Activated B cell treated with CpG ODN at 0.5 μM for 24 hours (primary cell): ENCODE measurements at regions not wholly inside any gene's neighbourhood (a gene's known extent, or its start where the extent isn't known, plus 50 kb on each side); places are given as distances from the start of the nearest gene placed in this dataset.
"Not testable (repeated sequence)": the region's sequence is repeated elsewhere in the genome, so short reads cannot be mapped to it uniquely, and the experiment has no call there.

ENCODE experiments used
- ATAC-seq: fragments of 200-7000 bp; cut with Tn5 transposase; one replicate; pipeline ENCODE4 v1.10.0; 2021; ENCODE audit warnings: low read depth, mild to moderate bottlenecking, moderate library complexity
- CTCF ChIA-PET: fragments of 350-600 bp; sonication (Branson Sonifier 250); formaldehyde crosslinking; loops from one replicate; lab custom pipeline; 2021; ENCODE audit warnings: antibody characterized with exemption; lab: Charles Lee
- POLR2A ChIA-PET: fragments of 350-600 bp; sonication (Branson Sonifier 250); formaldehyde crosslinking; loops from one replicate; lab custom pipeline; 2021; ENCODE audit warnings: antibody characterized with exemption; lab: Charles Lee
- DNase-seq: peaks from one replicate; pipeline ENCODE4 v3.0.0; 2022
- H3K27ac Mint-ChIP-seq: one replicate; pipeline ENCODE4 v1.8.0; 2020; ENCODE audit warnings: mixed read lengths
- H3K27me3 Mint-ChIP-seq: one replicate; pipeline ENCODE4 v1.8.0; 2021; ENCODE audit warnings: mixed read lengths
- H3K36me3 Mint-ChIP-seq: one replicate; pipeline ENCODE4 v1.8.0; 2021; ENCODE audit warnings: low read depth, mixed read lengths
- H3K4me1 Mint-ChIP-seq: one replicate; pipeline ENCODE4 v1.8.0; 2021; ENCODE audit warnings: mixed read lengths
- H3K4me3 Mint-ChIP-seq: one replicate; pipeline ENCODE4 v1.8.0; 2020; ENCODE audit warnings: mild to moderate bottlenecking, mixed read lengths
- H3K9me3 Mint-ChIP-seq: one replicate; pipeline ENCODE4 v1.8.0; 2020; ENCODE audit warnings: mixed read lengths
- intact Hi-C: fragments of 100-400 bp; cut with micrococcal nuclease; formaldehyde crosslinking; loops from one replicate; pipeline ENCODE4 v1.15.1; 2024
- TF ChIP-seq, protein P1 (sequence below): fragments of 200-600 bp; IDR thresholded peaks from one replicate; pipeline ENCODE4 v1.8.0; 2022; ENCODE audit warnings: antibody characterized with exemption, mild to moderate bottlenecking

DNA sequence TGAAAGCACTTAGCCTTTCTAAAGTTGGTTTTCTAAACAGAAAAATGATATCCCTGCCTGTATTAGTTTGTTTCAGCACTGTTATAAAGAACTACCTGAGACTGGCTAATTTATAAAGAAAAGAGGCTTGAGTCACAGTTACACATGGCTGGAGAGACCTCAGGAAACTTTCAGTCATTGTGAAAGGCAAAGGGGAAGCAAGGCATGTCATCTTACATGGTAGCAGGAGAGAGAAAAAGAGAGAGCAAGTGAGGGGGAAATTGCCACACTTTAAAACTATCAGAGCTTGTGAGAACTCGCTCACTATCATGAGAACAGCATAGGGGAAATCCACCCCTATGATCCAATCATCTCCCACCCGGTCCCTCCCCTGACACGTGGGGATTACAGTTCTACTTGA lies 64.9 kb downstream of the FAM170A start:
- intact Hi-C loops, result no loop called here
- CTCF ChIA-PET, result no interaction called here

DNA sequence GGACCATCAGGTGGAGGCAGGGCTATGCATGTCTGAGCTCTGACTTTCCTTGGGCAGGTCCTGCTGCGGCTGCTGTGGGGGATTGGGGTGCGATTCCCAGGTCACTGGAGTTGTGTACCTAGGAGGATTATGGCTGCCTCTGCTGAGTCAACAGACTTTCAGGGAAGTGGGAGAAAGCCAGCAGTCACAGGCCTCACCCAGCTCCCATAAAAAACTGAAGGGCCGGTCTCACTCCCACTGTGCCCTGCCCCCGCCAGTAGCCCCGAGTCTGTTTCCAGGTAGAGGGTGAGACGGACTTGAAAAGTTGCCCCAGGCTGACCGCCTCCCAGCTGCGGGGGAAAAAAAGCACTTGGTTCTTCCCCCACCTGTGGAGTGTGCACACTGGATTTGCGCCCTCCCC lies 76.7 kb downstream of the FAM170A start:
- CTCF ChIA-PET, result no interaction called here
- H3K4me1 Mint-ChIP-seq, result no peaks in the 10 kb centered on the region
- intact Hi-C loops, result no loop called here
- H3K4me3 Mint-ChIP-seq, result no peak overlapping the region
- TF ChIP-seq, protein P1, sequence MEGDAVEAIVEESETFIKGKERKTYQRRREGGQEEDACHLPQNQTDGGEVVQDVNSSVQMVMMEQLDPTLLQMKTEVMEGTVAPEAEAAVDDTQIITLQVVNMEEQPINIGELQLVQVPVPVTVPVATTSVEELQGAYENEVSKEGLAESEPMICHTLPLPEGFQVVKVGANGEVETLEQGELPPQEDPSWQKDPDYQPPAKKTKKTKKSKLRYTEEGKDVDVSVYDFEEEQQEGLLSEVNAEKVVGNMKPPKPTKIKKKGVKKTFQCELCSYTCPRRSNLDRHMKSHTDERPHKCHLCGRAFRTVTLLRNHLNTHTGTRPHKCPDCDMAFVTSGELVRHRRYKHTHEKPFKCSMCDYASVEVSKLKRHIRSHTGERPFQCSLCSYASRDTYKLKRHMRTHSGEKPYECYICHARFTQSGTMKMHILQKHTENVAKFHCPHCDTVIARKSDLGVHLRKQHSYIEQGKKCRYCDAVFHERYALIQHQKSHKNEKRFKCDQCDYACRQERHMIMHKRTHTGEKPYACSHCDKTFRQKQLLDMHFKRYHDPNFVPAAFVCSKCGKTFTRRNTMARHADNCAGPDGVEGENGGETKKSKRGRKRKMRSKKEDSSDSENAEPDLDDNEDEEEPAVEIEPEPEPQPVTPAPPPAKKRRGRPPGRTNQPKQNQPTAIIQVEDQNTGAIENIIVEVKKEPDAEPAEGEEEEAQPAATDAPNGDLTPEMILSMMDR, result no peak
- H3K27ac Mint-ChIP-seq, result no peak overlapping the region
- no peak for ATAC-seq
- POLR2A ChIA-PET, result no interaction called here
- H3K9me3 Mint-ChIP-seq, result peaks cover 2% of the 10 kb centered on the region
- peaks cover 20% of the 10 kb centered on the region for H3K27me3 Mint-ChIP-seq
- no peak for DNase-seq
- no peaks in the 10 kb centered on the region for H3K36me3 Mint-ChIP-seq

More for the DNA sequence above, 64.9 kb downstream of the FAM170A start:
- H3K4me1 Mint-ChIP-seq, result no peaks in the 10 kb centered on the region
- peaks cover 22% of the 10 kb centered on the region for H3K9me3 Mint-ChIP-seq
- ATAC-seq, result no peak
- no peak overlapping the region for H3K27ac Mint-ChIP-seq
- no peak for DNase-seq
- H3K27me3 Mint-ChIP-seq, result peaks cover 3% of the 10 kb centered on the region
- no peaks in the 10 kb centered on the region for H3K36me3 Mint-ChIP-seq
- TF ChIP-seq, protein P1, result no peak
- H3K4me3 Mint-ChIP-seq, result no peak overlapping the region
- POLR2A ChIA-PET, result no interaction called here

DNA sequence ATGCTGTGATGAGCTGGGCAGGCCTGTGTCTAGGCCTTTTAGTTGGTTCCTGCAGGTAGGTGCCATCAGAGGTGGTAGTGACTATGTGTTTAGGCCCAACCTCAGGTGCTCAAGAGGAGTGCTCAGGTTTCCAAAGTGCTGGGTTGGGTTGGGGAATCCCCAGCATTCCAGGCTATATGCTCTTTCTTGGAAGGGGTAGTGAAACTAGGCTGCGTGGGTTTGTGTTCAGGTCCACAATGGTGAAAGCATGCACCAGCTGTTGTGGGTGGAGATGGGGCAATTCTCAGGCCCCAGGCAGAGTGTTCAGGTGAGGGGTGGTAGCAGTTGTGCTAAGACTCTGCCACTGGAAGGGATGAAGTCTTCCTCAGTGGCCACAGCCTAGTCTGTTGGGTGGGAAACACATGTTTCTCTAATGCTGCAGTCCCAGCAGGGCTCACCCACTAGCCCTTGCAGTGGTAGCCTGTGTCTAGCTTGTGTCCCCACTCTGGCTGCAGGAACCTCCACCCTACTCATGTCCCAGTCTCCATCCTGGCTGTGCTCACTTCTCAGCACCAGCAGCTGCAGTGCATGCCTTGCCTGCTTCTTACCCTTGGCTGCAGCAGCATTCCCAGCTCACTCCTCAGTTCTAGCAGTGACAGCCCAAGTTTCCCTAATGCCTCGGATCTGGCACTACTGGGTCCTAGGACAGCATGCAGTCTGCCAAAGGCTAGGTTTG lies 78.9 kb downstream of the FAM170A start:
- ATAC-seq, result no peak
- Mint-ChIP-seq H3K9me3 (peaks cover 2% of the 10 kb centered on the region), H3K4me3 (no peak overlapping the region), H3K27ac (no peak overlapping the region), H3K4me1 (no peaks in the 10 kb centered on the region), H3K36me3 (no peaks in the 10 kb centered on the region), H3K27me3 (peaks cover 20% of the 10 kb centered on the region)
- ChIA-PET POLR2A (no interaction called here), CTCF (no interaction called here)
- no peak for DNase-seq
- TF ChIP-seq, protein P1, result no peak
- intact Hi-C loops, result no loop called here

DNA sequence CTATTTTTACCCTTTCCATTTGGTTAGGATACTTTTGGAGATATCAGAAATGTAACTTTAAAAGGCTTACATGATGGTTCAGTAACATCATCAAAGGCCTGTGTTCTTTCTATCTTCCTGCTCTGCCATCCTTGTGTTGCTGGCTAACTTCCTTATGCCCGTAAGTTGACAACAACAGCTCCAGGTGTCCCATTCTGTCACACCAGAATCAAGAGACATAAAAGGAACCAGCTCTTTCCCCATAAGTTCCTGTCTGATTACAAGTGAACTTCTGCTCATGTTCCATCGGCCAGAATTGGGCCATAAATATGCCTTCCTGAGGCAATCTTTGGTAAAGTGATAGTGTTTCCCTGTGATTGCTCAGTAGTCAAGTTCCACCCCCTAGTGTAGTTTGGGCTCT lies 92.4 kb downstream of the FAM170A start:
- TF ChIP-seq, protein P1, result no peak
- no peaks in the 10 kb centered on the region for H3K27me3 Mint-ChIP-seq
- ATAC-seq, result no peak
- H3K36me3 Mint-ChIP-seq, result no peaks in the 10 kb centered on the region
- POLR2A ChIA-PET, result no interaction called here
- peaks cover 8% of the 10 kb centered on the region for H3K9me3 Mint-ChIP-seq
- H3K27ac Mint-ChIP-seq, result no peak overlapping the region
- H3K4me1 Mint-ChIP-seq, result no peaks in the 10 kb centered on the region
- CTCF ChIA-PET, result no interaction called here
- no peak for DNase-seq
- intact Hi-C loops, result no loop called here
- H3K4me3 Mint-ChIP-seq, result no peak overlapping the region

DNA sequence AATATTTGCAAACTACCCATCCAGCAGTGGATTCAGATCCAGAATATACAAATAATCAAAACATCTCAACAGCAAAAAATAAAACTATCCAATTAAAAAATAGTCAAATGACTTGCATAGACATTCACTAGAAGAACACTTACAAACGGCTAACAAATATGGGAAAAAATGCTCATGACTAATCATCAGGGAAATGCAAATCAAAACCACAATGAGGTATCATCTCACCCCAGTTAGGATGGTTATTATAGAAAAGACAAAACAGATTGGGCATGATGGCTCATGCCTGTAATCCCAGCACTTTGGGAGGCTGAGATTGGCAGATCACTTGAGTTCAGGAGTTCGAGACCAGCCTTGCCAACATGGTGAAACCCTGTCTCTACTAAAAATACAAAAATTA lies 95.9 kb downstream of the FAM170A start:
- H3K27ac Mint-ChIP-seq, CTCF ChIA-PET, H3K4me1 Mint-ChIP-seq, H3K4me3 Mint-ChIP-seq, DNase-seq, ATAC-seq, H3K36me3 Mint-ChIP-seq, POLR2A ChIA-PET, H3K27me3 Mint-ChIP-seq, intact Hi-C loops: not testable (repeated sequence)
- H3K9me3 Mint-ChIP-seq, result peaks cover 10% of the 10 kb centered on the region

DNA sequence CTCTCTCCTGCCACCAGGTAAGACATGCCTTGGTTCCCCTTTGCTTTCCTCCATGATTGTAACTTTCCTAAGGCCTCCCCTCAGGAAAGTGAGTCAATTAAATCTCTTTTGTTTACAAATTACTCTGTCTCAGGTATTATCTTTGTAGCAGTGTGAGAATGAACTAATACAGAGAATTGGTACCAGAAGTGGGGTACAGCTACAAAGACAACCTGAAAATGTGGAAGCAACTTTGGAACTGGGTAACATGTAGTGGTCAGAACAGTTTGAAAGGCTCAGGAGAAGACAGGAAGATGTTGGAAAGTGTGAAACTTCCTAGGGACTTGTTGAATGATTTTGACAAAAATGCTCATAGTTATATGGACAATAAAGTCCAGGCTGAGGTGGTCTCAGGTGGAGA lies 97.2 kb downstream of the FAM170A start:
- ChIA-PET POLR2A (no interaction called here), CTCF (no interaction called here)
- Mint-ChIP-seq H3K36me3 (no peaks in the 10 kb centered on the region), H3K27ac (no peak overlapping the region), H3K9me3 (peaks cover 10% of the 10 kb centered on the region), H3K4me3 (no peak overlapping the region), H3K27me3 (no peaks in the 10 kb centered on the region), H3K4me1 (no peaks in the 10 kb centered on the region)
- no peak for DNase-seq
- TF ChIP-seq, protein P1, result no peak
- intact Hi-C loops, result no loop called here
- ATAC-seq, result no peak
